IMR-90 (cell line): ENCODE measurements at regions not wholly inside any gene's neighbourhood (a gene's known extent, or its start where the extent isn't known, plus 50 kb on each side); places are given as distances from the start of the nearest gene placed in this dataset.

Experiments used
- CEBPB ChIP-seq: IDR thresholded peaks from 2 replicates; pipeline ENCODE4 v1.6.1; 2012; ENCODE audit warnings: low read depth, low read length, improper control_type of control experiment
- MAFK ChIP-seq: IDR thresholded peaks from 2 replicates; pipeline ENCODE4 v1.6.1; 2012; ENCODE audit warnings: low read depth, low read length, improper control_type of control experiment
- POLR2A ChIP-seq: IDR thresholded peaks from 2 replicates; pipeline ENCODE4 v1.6.1; 2012; ENCODE audit warnings: mild to moderate bottlenecking, low read depth, low read length
- RAD21 ChIP-seq: IDR thresholded peaks from 2 replicates; pipeline ENCODE4 v1.6.1; 2012; ENCODE audit warnings: low read length, improper control_type of control experiment
- TF ChIP-seq, protein P1 (sequence below): conservative IDR thresholded peaks from 2 replicates; pipeline ENCODE4 v1.5.1; 2012; ENCODE audit warnings: mild to moderate bottlenecking, low read depth, low read length, improper control_type of control experiment
- TF ChIP-seq, protein P2 (sequence below): fragments of 150-350 bp; IDR thresholded peaks from 2 replicates; pipeline ENCODE4 v1.6.1; 2016; ENCODE audit warnings: low read depth, mild to moderate bottlenecking, low read length, moderate library complexity, borderline replicate concordance

DNA sequence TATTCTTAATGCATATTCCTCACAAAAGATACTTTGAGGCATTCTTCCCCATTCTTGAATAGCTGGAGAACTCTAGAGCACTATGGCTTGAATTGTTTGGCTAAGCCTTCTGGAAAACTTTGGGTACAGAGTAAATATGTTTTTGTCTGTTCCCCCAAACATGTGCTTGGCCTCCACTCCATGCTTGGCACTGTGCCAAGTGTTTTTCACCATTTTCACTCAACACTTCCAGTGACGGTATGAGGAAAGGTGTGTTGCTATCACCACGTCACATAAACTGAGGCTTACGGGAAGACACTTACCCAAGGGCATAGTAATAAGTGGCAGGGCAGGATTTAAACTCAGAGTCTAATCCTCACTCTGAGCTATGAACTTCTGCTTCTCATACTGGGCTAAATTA is 318.2 kb downstream of the WDR11 start:
- TF ChIP-seq, protein P1, sequence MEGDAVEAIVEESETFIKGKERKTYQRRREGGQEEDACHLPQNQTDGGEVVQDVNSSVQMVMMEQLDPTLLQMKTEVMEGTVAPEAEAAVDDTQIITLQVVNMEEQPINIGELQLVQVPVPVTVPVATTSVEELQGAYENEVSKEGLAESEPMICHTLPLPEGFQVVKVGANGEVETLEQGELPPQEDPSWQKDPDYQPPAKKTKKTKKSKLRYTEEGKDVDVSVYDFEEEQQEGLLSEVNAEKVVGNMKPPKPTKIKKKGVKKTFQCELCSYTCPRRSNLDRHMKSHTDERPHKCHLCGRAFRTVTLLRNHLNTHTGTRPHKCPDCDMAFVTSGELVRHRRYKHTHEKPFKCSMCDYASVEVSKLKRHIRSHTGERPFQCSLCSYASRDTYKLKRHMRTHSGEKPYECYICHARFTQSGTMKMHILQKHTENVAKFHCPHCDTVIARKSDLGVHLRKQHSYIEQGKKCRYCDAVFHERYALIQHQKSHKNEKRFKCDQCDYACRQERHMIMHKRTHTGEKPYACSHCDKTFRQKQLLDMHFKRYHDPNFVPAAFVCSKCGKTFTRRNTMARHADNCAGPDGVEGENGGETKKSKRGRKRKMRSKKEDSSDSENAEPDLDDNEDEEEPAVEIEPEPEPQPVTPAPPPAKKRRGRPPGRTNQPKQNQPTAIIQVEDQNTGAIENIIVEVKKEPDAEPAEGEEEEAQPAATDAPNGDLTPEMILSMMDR: no peak
- no peak for TF ChIP-seq POLR2A
- no peak for TF ChIP-seq RAD21
- TF ChIP-seq, protein P2, sequence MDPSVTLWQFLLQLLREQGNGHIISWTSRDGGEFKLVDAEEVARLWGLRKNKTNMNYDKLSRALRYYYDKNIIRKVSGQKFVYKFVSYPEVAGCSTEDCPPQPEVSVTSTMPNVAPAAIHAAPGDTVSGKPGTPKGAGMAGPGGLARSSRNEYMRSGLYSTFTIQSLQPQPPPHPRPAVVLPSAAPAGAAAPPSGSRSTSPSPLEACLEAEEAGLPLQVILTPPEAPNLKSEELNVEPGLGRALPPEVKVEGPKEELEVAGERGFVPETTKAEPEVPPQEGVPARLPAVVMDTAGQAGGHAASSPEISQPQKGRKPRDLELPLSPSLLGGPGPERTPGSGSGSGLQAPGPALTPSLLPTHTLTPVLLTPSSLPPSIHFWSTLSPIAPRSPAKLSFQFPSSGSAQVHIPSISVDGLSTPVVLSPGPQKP: no peak
- no peak for TF ChIP-seq MAFK
- TF ChIP-seq CEBPB: no peak
